Germinal center (tissue), 1 donor: ENCODE measurements at regions not wholly inside any gene's neighbourhood (a gene's known extent, or its start where the extent isn't known, plus 50 kb on each side); places are given as distances from the start of the nearest gene placed in this dataset.

Experiments used
- DNase-seq: peaks from one replicate; pipeline ENCODE4 v3.0.0; 2012; ENCODE audit warnings: mixed read lengths, low spot score

DNA sequence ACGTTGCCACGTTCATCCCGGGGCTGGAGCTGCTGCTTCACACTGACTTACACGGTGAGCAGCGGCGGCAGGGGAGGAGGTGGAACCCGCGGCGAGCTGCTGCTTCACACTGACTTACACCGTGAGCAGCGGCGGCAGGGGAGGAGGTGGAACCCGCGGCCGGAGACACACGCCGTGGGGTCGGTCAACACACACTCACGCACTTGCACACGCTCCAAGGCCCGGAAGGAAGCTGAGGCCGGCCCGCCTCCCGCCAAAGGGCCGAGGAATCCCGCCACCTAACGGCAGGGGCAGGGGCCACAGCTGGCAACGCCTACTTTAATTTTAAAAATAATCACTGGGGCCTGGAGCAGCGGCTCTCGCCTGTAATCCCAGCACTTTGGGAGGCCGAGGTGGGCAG lies 94.4 kb upstream of the FOXC1 start:
- no peak for DNase-seq

DNA sequence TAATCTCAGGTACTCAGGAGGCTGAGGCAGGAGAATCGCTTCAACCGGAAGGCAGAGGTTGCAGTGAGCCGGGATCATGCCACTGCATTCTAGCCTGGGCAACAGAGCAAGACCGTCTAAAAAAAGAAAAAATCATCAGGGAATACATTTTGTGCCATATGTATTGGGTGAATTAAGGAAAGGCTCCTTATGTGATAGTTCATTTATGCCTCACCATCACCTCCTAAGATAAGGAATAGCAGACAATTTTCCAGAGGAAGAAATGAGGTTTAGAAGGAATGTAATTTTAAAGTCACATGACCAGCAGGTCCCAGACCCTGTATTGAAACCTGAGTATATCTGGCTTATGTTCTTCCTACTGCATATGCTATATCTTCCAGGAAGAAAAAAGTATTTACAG lies 93.9 kb upstream of the FOXC1 start:
- DNase-seq, result no peak

DNA sequence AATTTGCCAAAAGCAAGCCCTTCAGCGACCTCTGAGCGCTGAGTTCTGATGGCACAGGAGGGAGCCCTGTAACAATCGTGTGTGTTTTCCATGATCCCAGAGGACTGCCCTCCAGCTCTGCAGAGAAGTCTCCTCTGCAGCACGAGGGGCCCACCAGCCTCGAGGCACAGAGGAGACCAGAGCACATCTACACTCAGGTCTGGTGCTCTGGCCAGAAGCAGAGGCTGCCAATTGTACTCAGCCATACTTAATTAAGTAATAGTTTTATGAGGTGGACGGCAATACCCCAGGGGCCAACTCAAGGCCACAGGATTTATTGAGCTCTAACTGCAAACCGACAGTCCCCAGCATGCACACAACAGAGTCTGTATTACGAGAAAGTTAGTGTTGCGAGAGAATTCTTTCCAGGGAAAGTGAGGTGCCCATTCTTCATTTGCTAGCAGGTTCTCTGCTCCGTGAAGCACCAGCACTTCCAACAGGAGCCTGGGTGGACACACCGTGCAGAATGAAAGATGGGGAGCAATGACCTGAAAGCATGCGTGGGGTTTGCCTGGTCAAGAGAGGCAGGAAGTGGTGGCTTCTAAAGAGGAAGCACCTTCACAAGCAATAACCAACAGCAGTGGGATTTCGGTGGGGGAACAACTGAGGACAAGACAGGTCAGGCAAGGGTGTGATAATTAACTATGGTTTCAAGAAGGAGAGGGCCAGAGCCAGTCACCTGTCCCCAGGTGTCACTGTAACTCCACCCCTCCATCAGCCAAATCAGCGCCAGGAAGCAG lies 92.8 kb upstream of the FOXC1 start:
- no peak for DNase-seq

DNA sequence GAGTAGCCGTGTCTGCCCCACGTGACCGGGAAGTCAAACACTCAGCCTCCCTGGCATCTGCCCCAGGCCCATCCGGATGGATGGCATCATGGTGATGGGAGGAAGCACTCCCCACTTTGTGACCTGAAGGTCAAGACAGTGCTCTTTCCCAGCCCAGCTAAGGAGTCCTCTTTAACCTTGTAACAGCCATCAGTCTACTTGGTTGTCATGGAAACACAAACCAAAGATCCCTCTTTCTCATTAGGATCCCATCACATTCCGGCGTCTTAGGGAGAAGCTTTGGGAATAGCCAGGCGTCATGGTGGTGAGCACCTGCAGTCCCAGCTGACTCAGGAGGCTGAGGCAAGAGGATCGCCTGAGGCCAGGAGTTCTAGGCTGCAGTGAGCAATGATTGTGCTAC lies 90.9 kb upstream of the FOXC1 start:
- no peak for DNase-seq

DNA sequence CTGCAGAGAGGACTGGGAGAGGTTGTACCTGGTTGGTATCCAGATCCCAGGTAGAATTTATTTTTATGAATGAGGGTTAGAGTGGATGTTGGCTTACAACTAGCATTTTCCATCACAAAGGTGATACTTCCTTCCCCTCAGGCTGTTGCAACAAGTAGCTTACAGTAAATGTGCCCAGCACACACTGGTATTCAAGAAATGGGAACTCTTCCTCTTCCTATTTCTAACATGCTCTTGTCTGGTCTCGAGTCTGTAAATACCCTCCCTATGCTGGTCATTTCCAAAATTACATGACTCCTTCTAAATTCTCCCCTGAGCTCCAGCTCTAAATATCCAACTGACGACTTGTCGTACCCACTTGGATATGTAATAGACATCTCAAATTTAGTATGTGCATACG lies 90.1 kb upstream of the FOXC1 start:
- DNase-seq, result no peak

DNA sequence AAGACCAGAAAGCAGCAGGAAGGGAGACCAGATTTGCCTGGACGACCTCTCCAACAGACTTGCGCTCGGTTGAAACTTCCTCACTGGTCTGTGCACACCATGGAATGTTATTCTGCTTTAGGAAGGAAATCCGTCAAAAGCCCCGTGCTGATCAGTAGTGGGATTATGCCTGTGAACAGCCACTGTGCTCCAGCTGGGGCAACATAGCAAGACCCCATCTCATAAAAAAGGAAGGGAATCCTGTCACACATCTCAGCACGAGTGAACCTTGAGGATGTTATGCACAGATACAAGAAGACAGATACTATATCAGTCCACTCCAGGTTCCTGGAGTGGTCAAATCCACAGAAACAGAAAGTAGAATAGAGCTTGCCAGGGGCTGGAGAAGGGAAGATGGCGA lies 86.9 kb upstream of the FOXC1 start:
- DNase-seq, result no peak

DNA sequence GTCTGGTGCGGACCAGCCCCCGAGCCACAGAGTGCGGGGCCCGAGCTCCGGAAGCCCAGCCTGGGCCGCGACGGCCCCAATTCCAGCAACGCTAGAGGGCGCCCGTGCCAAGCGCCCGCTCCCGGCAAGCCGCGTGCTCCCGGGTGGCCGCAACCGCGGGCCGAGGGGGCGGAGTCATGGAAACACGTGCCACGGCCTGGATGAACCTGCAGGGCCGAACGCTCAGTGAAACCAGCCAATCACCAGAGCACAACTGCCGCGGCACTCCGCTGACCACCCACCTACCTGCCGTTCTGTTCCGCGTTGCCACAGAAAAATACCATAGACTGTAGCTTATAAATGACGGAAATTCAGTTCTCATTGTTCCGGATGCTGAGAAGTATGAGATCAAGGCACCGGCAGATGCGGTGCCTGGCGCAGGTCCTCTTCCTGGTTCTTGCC lies 85.7 kb upstream of the FOXC1 start:
- DNase-seq, result peak; percentile 77

DNA sequence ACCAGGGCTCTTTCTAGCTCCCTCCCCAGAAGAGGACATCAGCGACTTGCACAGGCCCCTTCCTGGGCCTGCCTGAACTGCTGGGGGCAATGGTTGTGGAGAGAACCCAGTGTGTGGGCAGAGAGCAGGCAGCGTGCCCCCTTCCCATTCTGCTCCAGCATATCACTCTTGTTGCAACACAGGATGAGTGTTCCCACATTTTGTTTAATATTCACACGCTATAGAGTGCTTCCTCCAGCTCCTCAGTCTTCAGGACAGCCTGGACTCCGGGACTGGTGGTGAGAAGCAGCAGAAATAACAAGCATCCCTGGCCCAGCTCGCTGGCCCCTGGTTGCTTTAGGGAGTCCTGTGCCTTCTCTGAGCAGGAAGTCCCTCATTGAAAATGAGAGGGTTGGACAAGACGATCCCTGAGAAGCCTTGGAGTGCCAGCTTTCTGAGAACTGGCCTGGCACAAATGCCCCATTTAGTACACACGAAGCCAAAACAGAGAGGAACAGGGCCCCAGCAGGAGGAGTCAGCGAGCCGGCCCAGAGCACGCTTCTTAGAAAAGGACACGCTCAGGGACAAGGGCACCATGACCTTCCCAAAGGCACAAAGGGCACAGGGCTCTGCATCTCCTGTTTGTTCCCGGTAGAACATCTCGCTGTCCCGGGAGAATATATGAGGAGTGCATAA lies 84.2 kb upstream of the FOXC1 start:
- no peak for DNase-seq

DNA sequence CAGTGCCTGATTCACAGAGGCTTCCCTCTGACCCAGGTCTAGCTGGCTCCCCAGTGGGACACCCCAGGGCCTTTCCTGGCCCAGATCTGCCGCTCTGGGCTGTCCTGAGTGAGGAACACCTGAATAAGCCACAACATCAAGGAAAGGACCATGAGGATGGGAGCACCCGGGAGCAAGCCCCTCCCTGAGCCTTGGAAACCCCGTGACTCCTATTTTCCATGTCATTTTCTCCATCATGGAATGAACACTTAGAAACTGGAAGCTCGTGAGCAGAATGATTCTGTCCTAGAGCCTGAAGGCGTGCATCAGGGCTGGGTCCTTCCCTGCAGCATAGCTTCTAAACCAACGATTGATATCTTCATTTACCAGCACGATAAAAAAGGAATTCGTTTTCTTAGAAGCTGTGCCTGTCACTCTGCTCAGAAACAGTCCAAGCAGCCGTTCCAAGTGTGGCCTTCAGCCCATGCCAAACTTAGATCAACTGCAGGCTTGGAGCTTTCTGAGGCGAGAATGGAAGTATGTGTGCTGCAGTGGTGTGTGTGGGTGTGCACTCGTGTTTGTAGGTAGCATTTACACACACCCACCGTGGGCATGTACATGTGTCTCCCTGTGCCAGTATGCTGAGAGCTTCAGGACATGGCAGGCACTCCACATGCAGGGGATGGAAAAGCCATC lies 83.2 kb upstream of the FOXC1 start:
- DNase-seq, result no peak

DNA sequence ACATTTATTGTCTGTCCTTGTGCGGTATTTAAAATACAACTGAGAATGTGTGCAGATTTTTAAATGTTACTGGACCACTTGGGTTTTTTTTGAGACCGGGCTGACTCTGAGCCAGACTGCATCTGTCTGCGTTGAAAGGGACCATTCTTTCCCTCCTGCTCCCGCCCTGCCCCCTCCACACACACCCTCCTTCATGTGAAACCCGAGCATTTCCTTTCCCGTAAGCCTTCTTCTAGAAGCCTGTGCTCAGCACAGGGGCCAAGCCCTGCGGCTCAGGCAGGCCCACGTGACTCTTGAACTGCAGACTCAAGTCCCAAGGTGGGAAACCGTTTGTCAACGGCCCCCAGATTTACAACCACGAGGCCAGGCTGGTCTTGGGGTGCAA lies 82.7 kb upstream of the FOXC1 start:
- no peak for DNase-seq

DNA sequence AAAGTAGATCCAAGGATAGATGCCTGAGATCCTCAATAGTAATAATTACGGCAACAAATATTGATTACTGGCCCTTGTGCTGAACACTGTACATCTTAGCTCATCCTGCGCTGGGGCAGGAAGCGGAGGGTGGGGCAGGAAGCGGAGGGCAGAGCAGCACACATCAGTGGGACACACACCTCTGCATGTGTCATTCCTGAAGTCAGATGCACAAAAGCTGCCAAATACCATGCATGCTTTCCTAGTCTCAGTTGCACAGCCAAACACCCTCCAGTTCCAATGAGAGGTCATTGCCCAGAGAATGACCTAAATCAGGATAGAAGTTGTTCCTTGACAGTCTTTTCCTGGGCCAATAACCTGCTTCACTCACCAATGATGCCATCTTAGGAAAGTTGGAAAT lies 74.4 kb upstream of the FOXC1 start:
- DNase-seq, result no peak

DNA sequence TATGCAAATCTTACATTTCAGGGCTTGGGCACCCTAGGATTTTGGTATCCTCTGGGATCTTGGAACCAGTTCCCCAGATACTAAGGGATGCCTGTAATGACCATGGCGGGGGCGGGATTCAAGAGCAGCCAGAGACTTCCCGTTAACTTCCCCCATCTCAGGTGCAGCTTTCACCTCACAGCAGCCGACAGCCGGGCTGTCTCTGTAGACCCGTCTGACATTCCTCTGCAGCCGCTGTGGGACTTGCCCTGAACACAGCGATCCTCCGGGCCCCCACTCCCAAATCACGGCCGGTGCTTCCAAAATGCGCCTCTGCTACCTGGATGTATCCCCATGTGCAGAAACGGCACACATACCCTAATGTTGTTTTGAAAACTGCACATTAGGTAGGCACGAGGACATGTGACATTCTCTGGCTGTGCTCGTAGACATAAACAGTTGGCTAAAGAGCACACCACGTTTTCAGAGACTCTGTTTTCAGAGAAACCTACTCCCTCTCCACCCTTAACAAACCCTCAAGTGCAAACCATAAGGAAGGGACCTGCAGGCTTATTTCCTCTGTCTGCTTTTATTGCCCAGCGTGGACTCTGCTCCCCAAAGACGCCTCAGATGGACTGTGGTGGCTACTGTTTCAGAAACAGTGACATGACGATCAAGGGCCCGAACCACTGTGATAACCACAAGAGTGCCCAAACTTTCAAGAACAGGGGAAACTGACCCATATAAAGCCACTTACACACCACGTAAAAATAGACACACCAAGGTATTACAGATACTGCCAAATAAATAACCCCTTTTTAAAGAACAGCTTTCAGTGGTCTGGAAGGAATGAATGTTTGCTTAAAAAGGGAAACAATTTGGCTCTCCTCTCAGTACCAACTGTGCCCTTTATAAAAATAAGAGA lies 72.9 kb upstream of the FOXC1 start:
- no peak for DNase-seq

DNA sequence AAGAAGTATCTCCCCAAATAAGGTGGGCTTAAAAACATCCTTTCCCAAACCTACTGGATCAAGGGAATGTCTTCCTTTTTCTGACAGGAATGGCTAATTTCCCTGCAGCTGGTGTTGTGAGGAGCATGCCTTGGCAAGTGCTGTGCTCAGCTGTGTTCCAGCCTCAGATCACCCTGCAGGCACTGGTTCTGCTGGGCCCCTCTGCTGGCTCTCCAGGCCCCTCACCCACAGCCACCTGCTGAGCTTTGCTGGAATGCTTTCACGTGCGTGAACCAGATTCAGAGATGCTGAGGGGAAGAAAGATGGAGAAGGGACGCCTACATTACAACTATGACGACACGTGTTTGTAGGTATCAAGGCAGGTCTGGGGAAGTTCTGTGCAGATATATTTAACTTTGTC lies 71.3 kb upstream of the FOXC1 start:
- DNase-seq, result no peak

DNA sequence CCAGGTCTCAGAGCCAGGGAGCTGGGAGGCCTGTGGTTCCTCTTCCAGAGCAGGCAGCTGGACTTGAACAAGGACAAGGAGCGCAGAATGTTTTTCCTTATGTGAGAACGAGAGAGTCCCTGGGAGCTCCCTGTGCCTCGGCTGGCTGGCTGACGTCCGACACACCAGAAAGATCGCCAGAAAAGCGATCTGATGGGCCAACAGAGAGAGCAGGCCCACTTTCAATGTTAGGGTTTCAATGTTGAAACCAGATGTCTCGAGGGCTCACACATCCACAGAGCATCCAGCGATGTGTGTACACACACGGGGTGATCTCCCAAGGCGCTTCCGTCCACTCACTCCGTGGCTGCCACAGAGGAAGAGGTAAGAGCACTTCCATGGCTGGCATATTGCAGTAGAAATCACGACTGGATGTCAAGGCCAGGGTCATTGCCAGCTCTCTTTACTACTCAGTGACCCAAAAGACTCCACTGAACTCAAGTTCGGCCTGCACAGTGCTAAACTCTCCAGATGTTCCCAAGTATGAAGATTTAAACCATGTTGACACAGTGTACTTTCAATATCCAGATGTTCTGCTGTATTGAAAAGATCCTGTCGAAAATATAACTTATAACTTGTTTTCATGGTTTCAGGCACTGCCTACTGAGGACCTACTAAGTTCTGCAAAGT lies 70.8 kb upstream of the FOXC1 start:
- no peak for DNase-seq

DNA sequence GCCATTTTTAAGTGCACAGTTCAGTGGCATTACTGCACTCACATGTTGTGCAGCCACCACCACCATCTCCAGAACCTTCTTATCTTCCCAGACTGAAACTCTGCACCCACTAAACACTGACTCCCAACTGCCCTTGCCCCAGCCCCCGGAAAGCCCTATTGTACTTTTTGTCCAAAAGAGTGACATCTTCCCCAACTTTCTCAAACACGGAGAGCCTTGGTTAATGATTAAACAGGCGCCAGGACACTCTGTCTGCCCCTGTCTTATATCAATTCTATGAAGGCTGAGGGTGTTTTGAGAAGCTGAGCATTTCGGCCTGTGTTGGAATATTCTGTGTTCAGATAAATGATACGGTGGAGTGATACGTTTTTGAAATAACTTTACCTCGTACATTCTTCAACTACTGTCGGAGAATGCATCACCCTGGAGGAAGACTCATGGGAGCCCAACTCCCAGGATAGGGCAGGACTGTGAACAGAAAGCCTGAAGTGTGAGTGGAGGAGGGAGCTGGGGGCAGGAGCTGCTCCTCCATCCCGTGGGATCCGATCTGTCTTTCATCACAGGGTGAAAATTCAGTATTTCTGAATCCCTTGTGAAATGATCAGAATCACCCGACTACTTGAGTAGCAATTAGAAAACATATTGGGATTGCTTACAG lies 68.7 kb upstream of the FOXC1 start:
- no peak for DNase-seq

DNA sequence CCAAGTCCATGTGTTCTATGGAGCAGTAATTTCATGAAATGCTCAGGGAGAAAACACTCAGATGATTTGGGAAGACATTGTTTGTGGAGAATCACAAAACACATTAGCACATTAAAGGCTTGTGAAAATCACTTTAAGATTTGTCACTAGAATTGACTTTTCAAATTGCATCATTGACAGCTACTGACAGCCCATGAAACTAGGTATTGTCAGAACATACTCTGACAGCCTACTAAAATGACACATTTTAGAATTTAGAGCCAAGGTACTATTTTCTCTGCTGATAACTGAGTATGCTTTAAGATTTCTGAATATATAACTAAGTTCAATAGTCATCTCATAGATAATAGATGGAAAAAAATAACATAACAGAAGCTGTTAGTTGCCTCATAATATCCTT lies 67.4 kb upstream of the FOXC1 start:
- no peak for DNase-seq

DNA sequence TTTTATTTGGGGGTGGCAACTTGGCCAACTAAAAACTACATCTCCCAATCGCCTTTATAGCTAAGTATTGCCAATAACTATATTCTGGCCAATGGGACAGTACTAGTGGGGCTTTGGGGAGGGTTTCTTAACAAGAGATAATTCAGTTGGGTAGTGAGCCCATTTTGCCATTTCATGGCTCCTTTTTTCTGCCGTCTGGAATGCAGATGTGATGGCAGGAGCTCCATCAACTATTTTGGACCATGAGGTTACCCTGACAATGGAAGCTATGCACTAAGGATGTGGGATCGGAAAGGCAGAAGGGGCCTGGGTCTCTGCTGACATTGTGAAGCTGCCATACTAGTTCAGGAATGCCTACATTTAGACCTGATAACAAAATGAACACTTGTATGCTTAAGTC lies 67.0 kb upstream of the FOXC1 start:
- no peak for DNase-seq

DNA sequence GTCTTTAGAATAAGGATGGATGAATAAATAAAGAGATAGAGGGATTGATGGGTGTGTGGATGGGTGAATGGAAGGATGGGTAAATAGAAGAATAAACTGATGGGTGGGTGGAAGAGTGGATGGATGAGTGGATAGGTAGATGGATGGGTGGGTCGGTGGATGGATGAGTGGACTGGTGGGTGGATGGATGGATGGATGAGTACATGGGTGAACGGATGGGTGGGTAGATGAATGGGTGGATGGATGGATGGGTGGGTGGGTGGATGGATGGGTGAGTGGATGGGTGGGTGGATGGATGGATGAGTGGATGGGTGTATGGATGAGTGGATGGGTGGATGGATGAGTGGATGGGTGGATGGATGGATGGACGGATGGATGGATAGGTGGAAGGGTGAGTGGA lies 65.7 kb upstream of the FOXC1 start:
- no peak for DNase-seq

DNA sequence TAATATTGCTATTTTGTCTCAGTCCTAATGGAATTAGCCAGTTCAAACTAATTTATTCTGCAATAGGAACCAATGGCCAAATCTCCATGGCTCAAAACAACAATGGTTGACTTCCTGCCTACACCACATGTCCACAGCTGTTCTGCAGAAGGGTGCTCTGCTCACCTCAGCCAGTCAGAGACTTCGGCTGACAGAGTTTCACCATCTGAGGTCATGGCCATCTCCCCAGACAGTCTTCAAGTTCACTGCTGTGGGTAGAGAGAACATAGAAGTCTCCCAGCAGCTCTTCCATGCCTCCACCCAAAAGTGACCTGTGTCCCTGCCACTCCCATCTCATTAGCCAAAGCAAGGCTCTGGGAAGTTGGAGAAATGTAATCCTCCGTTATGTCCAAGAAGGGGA lies 65.1 kb upstream of the FOXC1 start:
- DNase-seq, result no peak

DNA sequence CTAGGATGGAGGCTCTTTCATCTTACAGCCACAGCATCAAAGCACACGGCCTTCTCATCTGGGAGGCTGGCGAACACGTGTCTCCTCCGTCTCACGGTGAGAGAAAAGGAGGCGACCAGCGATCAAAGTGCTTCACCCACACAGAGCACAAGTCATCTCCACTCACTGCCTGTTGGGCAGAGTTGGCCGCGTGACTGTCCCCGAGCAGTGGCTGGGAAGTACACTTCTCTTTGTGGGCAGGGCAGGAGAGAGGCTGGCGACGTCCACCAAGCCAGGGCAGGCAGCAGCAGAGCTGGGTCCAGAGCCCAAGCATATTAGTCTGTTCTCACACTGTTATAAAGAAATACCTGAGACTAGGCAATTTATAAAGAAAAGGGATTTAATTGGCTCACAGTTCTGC lies 64.1 kb upstream of the FOXC1 start:
- no peak for DNase-seq

DNA sequence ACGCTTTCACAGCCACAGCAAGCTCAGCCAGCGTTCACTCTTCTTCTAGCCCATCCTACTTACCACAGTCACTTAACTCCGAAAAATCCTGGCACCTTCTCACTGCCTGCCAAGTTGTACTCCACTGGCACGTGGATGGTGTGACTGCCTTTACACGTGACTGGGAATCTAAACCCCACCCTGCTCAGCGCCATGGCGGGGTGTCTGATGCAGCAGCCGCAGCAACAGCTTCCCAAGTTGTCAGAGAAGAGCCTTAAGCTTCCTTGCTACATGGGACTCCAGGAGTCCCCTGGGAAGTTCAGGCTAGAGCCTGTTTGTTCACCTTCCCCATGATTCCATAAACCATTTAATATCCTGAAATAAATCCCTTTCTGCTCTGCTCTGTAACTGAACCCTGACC lies 61.9 kb upstream of the FOXC1 start:
- DNase-seq, result no peak
